ENCODE measurements at regions not wholly inside any gene's neighbourhood (a gene's known extent, or its start where the extent isn't known, plus 50 kb on each side); places are given as distances from the start of the nearest gene placed in this dataset.

GRCh38 chr2:234373481-234374149 is 123.3 kb downstream of the ARL4C start:
- no peak for TF ChIP-seq CEBPB (IDR thresholded peaks at IDR 0.05; ENCODE audit: low read depth)
- TF ChIP-seq CTCF (IDR thresholded peaks at IDR 0.05 in 2 of 3, conservative IDR thresholded peaks at IDR 0.05 in 1 of 3; ENCODE audit: borderline replicate concordance in 1 of 3, insufficient read depth in 1 of 3, low read depth in 2 of 3, low read length in 2 of 3), result no peak
- no peak for TF ChIP-seq YY1 (IDR thresholded peaks at IDR 0.05; ENCODE audit: extremely low read depth, insufficient replicate concordance, low read depth, low read length)
- no peak for TF ChIP-seq JUND (IDR thresholded peaks at IDR 0.05)
- no peak for TF ChIP-seq EZH2 (IDR thresholded peaks at IDR 0.05)
- no peak for TF ChIP-seq RAD21 (IDR thresholded peaks at IDR 0.05; ENCODE audit: low read depth)
- TF ChIP-seq POLR2AphosphoS5 (IDR thresholded peaks at IDR 0.05; ENCODE audit: low read depth, low read length), result no peak
- TF ChIP-seq TCF7L2 (IDR thresholded peaks at IDR 0.05; ENCODE audit: borderline replicate concordance, extremely low read depth, insufficient read depth, insufficient read length), result no peak
- TF ChIP-seq POLR2A (IDR thresholded peaks at IDR 0.05; ENCODE audit: borderline replicate concordance, extremely low read depth, insufficient read depth, insufficient read length), result no peak
- TF ChIP-seq ZBTB33 (IDR thresholded peaks at IDR 0.05; ENCODE audit: extremely low read depth, insufficient replicate concordance, low read length), result no peak

Measured in HCT116 (cell line).